GM18508 (cell line): ENCODE measurements at regions not wholly inside any gene's neighbourhood (a gene's known extent, or its start where the extent isn't known, plus 50 kb on each side); places are given as distances from the start of the nearest gene placed in this dataset.

ENCODE experiments used
- ATAC-seq: cut with Tn5 transposase; IDR thresholded peaks from one replicate; pipeline ENCODE4 v1.9.1; 2021; ENCODE audit warnings: moderate number of reproducible peaks; ENCODE audit not compliant: insufficient read depth, unreplicated experiment

DNA sequence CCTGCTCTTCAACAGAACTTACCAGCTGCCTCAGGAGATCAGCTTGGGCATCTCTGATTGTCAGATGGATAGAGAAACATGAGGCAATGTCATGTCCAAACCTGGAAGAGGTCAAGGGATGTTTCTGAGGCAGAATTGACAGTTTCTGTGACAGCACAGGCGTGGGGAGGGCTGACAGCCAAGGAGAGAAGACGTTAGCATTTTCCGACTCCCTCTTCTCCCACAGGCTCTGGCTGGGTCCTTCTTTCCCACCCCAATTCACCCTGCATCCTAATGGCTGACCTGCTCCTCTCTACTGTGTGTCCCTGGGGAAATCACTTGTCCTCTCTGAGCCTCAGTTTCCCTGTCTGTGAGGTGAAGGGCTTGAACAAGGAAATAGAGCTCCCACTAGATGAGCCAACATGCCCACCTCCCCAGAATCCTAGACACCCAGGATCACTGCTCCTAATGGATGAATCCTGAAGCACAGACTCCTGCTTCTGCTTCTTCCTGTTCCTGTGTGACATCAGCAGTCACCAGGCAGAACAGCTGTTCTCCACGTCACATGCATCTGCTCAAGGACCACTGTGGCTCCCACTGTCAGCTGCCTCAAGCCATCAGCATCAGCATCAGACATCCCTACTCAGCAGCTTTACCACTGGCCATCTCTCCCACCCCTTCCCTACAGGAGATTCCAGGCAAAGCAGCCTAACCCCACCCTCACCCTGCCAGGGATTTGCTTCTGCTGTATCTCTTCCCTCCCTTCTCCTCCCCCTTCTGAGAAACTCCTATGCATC is 408.0 kb downstream of the MATN1 start:
- no peak for ATAC-seq

DNA sequence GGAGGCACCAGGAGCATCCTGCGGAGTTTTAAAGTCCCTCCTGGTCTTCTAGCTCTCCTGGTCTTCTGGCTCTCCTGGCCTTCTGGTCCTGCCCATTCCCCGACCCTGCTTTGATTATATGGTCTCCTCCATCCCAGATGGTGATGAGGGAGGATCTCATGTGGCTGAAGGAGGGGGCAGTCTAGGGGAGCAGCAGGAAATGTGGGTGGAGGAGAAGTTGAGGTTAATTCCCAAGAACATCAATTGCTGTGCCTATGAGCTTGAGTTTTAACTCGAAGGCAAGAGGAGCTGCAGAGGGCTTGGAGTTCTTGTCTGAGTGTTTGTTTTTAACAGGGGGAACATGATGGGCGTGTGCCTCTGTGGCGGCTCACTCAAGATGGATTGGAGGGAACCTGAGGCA is 408.8 kb downstream of the MATN1 start:
- no peak for ATAC-seq

GRCh38 chr1:30313584-30313983 is 409.8 kb downstream of the MATN1 start:
- ATAC-seq: no peak

- no peak for ATAC-seq
Observed at GRCh38 chr1:30313176-30313575, 410.2 kb downstream of the MATN1 start.

DNA sequence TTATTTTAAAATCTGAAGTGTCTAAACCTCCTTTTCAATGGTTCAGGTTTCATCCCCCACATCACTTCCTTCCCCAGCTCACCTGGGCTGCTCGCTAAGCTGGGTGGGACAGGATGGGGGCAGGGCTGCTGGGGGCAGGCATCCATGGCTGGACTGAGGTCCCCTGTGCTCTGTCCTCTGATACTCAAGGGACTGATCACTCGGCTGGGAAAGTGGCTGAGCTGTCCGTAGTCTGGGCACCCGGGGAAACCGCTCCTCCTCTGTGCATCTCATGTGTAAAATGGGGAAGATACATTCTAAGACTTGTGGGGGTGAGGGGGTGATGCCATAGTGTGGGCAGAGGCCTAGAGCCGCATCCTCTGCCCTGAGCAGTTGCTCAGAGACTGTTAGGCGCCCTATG is 411.2 kb downstream of the MATN1 start:
- no peak for ATAC-seq

GRCh38 chr1:30311749-30312148 is 411.6 kb downstream of the MATN1 start:
- no peak for ATAC-seq

DNA sequence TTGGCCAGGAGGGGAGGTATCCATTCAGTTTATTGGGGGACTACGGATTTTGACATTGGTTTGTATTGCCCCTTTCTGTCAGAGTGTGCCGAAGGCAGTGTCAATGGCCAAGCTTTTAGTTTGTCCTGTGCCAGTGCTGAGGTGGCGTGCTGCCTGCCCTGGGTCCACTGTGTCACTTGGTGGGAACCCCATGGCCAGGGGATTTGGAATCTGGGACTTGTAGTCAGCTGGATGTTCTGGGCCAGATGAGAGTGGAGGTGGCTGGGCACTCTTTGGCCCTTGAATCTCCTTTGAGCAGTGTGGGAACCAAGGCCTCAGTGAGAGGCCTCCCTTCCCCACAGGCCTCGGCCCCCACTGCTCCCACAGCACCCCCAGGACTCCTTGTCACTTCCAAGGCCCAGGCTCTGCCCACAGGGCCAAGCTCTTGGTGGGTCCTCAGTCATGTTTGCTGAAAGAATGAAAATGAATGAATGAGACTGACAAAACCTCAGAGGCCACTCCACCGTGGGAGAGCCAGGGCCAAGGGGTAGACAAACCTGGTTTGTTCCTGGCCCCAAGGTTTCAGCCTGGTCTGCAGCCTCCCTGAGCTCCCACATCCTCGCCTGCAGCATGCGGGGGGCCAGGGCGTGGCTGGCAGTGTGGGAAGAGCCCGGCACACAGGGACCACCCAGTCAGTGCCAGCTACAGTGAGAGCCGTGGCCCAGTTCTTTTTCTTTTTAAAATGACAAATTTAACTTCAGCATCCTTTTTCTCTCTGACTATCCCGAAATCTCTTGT is 412.2 kb downstream of the MATN1 start:
- ATAC-seq: no peak

GRCh38 chr1:30307182-30307581 is 416.2 kb downstream of the MATN1 start:
- no peak for ATAC-seq

DNA sequence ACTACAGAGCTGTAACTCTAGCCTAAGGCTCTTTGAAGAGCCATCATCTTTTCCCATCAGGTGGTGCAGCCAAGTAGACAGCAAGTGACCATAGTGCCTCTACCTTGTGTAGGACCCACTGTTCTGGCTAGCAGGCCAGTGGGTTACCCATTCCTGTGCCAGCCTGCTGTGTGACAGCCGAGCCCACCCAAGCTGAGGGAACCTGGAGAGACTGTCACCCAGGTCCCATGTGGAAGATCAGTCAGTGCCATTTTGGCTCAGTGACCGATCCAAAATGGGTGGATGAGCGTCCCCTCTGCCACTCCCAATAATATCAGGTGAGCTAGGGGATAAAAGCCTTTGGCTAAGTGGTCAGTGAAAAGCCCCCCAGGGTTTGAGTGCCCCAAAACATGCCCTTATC is 417.9 kb downstream of the MATN1 start:
- no peak for ATAC-seq

DNA sequence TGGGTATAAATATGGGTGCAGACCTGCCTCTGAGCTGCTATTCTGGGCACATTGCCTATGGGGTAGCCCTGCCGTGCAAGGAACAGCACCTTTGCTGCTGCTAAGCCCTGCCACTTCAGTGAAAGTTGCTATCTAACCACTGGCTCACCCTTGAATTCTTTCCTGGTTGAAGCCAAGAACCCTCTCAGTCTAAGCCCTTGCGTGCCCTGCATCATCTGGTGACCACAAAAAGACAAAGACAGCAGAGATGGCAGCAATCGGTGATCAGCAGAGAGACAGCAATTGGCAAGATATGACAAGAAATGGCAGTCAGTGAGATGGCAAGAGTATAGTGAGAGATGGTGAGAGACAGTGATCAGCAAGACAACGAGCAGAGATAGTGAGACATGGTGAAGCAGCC is 418.3 kb downstream of the MATN1 start:
- ATAC-seq: no peak

DNA sequence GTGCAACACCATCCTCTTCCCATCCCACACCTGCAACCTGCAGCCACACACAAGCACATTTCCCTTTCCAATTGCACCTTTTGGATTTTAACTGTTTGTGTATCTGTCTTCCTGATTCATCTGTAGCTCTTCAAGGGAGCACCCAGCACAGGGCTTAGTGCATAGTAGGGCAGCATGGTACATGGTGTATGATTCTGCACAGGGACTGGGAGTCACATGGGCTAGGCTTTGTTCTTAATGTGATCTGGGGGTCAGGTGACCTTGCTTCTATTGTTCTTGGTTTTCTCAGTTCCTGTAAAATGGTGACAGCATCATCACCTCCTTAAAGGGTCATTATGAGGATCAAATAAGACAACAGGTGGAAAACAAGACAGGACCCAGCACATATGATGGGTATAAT is 419.3 kb downstream of the MATN1 start:
- ATAC-seq: no peak

DNA sequence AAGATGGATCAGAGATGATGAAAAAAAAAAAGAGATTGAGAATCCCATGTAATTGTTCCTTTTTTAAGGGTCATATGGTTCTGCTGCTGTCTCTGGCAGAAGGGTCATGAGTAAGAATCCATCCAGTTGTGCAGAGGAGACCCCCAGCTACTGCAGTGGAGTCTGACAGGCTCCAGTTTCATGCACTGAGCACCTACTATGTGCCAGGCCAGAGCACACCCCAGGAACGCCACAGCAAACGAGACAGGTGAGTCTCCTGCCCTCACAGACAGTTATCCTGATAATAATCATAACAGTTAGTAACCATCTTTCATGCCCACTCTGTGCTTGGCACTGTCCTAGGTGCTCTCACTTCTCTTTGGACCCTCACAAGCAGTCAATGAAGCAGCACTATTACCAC is 420.0 kb downstream of the MATN1 start:
- no peak for ATAC-seq

DNA sequence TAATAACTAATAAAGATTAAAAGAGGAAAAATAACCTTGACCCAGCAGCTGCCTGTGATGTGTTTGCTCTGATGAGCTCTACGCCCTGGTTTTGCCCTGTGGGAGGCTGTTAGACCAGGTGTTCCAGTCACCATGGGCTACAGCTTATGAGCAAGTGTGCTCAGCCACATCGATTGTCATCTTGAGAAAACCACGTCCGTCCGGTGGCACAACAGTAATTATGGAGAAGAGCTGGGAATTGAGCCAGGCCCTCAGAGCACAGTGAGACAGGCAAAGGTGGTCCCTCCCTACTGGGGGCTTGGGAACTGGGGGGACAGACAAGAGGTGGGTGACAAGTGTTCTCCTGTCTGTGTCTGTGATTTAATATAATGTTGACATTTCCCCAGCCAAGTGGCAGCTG is 420.5 kb downstream of the MATN1 start:
- no peak for ATAC-seq

GRCh38 chr1:30300669-30301068 is 422.7 kb downstream of the MATN1 start:
- ATAC-seq: no peak

- ATAC-seq: no peak
Observed at GRCh38 chr1:30299393-30299792, 424.0 kb downstream of the MATN1 start.

- ATAC-seq: no peak
Observed at GRCh38 chr1:30295674-30296073, 427.7 kb downstream of the MATN1 start.

- ATAC-seq: no peak
Observed at GRCh38 chr1:30295266-30295665, 428.1 kb downstream of the MATN1 start.

DNA sequence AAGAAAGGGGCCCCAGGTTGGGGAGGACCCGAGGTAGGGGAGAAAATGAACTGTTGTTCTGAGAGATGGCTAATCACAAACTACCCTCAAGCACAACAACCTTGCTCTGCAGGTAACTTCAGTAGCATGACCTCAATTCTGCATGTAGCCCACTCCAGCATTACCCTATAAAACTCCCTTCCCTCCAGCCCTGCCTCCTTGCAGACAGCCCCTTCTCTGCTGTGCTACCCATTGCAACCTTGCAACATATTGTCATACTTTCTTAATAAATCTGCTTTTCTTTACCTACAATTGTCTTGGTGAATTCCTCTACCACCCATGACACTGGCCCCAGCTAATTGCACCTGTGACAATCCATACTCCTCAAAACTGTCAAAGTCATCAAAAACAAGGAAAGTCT is 428.9 kb downstream of the MATN1 start:
- no peak for ATAC-seq

GRCh38 chr1:30292451-30292850 is 430.9 kb downstream of the MATN1 start:
- ATAC-seq: no peak

DNA sequence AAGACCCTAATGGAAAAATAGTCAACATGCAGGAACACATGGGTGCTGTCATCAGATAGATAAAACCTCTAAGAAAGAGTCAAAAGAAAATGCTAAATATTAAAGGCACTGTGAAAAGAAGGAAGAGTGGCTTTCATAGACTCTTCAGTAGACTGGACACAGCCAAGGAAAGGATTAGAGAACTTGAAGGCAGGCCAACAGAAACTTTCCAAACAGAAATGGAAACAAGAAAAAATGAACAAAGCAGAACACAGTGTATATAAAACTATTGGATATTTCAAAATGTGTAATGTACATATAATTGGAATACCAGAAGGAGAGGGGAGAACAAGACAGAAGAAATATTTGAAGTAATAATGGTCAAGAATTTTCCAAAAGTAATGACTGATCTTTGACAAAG is 431.9 kb downstream of the MATN1 start:
- ATAC-seq: no peak

- ATAC-seq: no peak
Observed at GRCh38 chr1:30290581-30290980, 432.8 kb downstream of the MATN1 start.

- ATAC-seq: no peak
Observed at GRCh38 chr1:30287976-30288375, 435.4 kb downstream of the MATN1 start.
